MM.1S (cell line): ENCODE measurements at regions not wholly inside any gene's neighbourhood (a gene's known extent, or its start where the extent isn't known, plus 50 kb on each side); places are given as distances from the start of the nearest gene placed in this dataset.

Source experiments
- DNase-seq: peaks from one replicate; pipeline ENCODE4 v3.0.0-alpha.2; 2015
- H2AFZ ChIP-seq: fragments of 300-600 bp; sonication (generic); 2 replicates; pipeline ENCODE4 v1.6.0; 2016; ENCODE audit warnings: antibody characterized with exemption, low read length
- H3F3A ChIP-seq: fragments of 300-600 bp; sonication (generic); 2 replicates; pipeline ENCODE4 v1.6.1; 2016; ENCODE audit warnings: mild to moderate bottlenecking, antibody characterized with exemption, low read length, moderate library complexity, mixed read lengths; ENCODE audit not compliant: insufficient read depth
- H3K27ac ChIP-seq: fragments of 300-600 bp; sonication (generic); 2 replicates; pipeline ENCODE4 v1.5.1; 2016; ENCODE audit warnings: mild to moderate bottlenecking, low read length
- H3K27me3 ChIP-seq: fragments of 300-600 bp; sonication (generic); replicated peaks from 2 replicates; pipeline ENCODE4 v1.6.0; 2016; ENCODE audit warnings: low read length; ENCODE audit not compliant: insufficient read depth
- H3K36me3 ChIP-seq: fragments of 300-600 bp; sonication (generic); replicated peaks from 2 replicates; pipeline ENCODE4 v1.6.1; 2016; ENCODE audit warnings: mild to moderate bottlenecking, low read length, mixed read lengths; ENCODE audit not compliant: insufficient read depth
- H3K4me1 ChIP-seq: fragments of 300-600 bp; sonication (generic); 2 replicates; pipeline ENCODE4 v1.6.1; 2016; ENCODE audit warnings: low read length, mixed read lengths
- H3K4me2 ChIP-seq: fragments of 300-600 bp; sonication (generic); 2 replicates; pipeline ENCODE4 v1.6.0; 2016; ENCODE audit warnings: low read depth, low read length
- H3K4me3 ChIP-seq: fragments of 300-600 bp; sonication (generic); 2 replicates; pipeline ENCODE4 v1.5.1; 2016; ENCODE audit warnings: low read length, mixed read lengths
- H3K79me2 ChIP-seq: fragments of 300-600 bp; sonication (generic); 2 replicates; pipeline ENCODE4 v1.6.1; 2016; ENCODE audit warnings: mixed run types, low read length, mixed read lengths
- H3K9ac ChIP-seq: fragments of 300-600 bp; sonication (generic); 2 replicates; pipeline ENCODE4 v1.6.1; 2016; ENCODE audit warnings: low read length, mixed read lengths
- H3K9me2 ChIP-seq: fragments of 300-600 bp; sonication (generic); replicated peaks from 2 replicates; pipeline ENCODE4 v1.6.1; 2016; ENCODE audit warnings: mild to moderate bottlenecking, low read length, mixed read lengths; ENCODE audit not compliant: insufficient read depth
- H3K9me3 ChIP-seq: fragments of 300-600 bp; sonication (generic); replicated peaks from 2 replicates; pipeline ENCODE4 v1.6.1; 2016; ENCODE audit warnings: mild to moderate bottlenecking, low read length, mixed read lengths; ENCODE audit not compliant: insufficient read depth
- H4K20me1 ChIP-seq: fragments of 300-600 bp; sonication (generic); 2 replicates; pipeline ENCODE4 v1.6.1; 2016; ENCODE audit warnings: mild to moderate bottlenecking, low read length, moderate library complexity, mixed read lengths; ENCODE audit not compliant: insufficient read depth
- EZH2 ChIP-seq: fragments of 300-600 bp; sonication (generic); optimal IDR thresholded peaks from 2 replicates; pipeline ENCODE3; 2017; ENCODE audit warnings: low read depth, mild to moderate bottlenecking, antibody characterized with exemption, low read length, mixed read lengths
- EZH2phosphoT487 ChIP-seq: fragments of 300-600 bp; sonication (generic); IDR thresholded peaks from 2 replicates; pipeline ENCODE4 v1.6.1; 2018; ENCODE audit warnings: antibody characterized with exemption, low read length
- TF ChIP-seq, protein P1 (sequence below): fragments of 300-600 bp; sonication (generic); IDR thresholded peaks from 2 replicates; pipeline ENCODE4 v1.5.1; 2016; ENCODE audit warnings: antibody characterized with exemption, low read length, mixed read lengths

DNA sequence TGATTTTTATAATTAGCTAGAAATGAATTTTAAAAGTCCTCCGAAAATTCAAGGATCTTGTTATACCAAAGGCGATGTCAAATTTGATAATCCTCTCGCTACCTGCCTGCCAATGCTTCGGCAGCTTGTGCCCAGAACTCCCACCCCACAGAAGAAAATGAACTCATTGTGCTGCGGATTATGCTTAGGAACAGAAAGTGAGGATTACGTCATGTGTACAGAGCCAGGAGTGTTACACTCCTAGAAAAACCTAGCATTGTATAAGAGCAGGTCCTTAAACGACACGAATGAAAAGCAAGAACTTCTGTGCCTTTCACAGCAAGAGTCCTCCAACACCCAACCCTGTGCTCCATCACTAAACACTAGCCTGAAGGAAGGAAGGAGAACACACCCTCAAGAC is 168.3 kb downstream of the RNF152 start:
- Histone ChIP-seq H3K9me2 (no peaks in the 10 kb centered on the region), H3F3A (no peaks in the 10 kb centered on the region), H3K4me3 (no peak overlapping the region), H3K9ac (no peak overlapping the region), H2AFZ (no peak overlapping the region), H3K9me3 (no peaks in the 10 kb centered on the region), H3K27me3 (no peaks in the 10 kb centered on the region), H3K36me3 (no peaks in the 10 kb centered on the region), H3K4me1 (no peaks in the 10 kb centered on the region), H4K20me1 (no peaks in the 10 kb centered on the region), H3K4me2 (no peak overlapping the region), H3K27ac (no peak overlapping the region), H3K79me2 (no peaks in the 10 kb centered on the region)
- TF ChIP-seq EZH2 (no peak), EZH2phosphoT487 (no peak)
- TF ChIP-seq, protein P1, sequence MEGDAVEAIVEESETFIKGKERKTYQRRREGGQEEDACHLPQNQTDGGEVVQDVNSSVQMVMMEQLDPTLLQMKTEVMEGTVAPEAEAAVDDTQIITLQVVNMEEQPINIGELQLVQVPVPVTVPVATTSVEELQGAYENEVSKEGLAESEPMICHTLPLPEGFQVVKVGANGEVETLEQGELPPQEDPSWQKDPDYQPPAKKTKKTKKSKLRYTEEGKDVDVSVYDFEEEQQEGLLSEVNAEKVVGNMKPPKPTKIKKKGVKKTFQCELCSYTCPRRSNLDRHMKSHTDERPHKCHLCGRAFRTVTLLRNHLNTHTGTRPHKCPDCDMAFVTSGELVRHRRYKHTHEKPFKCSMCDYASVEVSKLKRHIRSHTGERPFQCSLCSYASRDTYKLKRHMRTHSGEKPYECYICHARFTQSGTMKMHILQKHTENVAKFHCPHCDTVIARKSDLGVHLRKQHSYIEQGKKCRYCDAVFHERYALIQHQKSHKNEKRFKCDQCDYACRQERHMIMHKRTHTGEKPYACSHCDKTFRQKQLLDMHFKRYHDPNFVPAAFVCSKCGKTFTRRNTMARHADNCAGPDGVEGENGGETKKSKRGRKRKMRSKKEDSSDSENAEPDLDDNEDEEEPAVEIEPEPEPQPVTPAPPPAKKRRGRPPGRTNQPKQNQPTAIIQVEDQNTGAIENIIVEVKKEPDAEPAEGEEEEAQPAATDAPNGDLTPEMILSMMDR: no peak
- no peak for DNase-seq

DNA sequence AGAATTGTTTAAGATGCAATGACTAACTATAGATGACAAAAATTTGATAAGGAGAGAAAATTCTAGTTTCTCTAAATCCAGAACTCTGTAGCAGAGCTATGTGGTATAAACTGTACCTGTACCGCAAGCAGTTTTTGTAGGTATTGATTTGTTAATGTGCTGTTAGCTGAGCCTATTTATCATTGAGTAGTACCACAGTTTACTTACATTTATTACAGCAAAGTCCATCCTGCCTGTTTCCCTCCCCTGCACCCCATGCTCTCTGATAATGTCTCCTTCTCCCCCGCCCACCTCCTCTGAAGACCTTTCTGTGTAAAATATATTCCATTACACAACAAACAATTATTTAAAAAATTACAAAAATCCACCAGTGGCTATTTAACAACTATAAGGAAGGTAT is 170.6 kb downstream of the RNF152 start:
- no peak overlapping the region for H3K9ac ChIP-seq
- no peak for TF ChIP-seq EZH2
- TF ChIP-seq EZH2phosphoT487: no peak
- TF ChIP-seq, protein P1: no peak

DNA sequence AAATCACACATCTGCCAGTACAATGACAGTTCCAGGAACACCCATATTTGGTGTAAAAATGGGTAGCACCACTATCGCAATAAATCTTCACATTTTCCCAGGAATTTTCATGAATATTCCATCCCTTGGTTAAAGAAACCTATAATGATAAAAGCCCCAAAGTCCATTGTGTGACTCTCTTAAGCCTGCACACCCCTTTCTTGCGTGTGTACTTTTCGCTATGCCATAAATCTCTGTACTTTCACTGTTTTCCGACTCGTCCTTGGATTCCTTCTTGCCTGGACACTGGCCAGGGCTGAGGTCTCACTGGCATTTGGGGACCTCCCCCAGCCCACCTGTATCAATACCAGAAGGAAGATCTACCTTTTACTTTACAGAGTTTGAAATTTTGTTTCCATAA is 172.3 kb downstream of the RNF152 start:
- H4K20me1 ChIP-seq: no peaks in the 10 kb centered on the region
- H3K4me3 ChIP-seq: no peak overlapping the region
- no peak overlapping the region for H3K4me2 ChIP-seq
- DNase-seq: no peak
- TF ChIP-seq, protein P1: no peak
- TF ChIP-seq EZH2phosphoT487: no peak
- TF ChIP-seq EZH2: no peak
- no peaks in the 10 kb centered on the region for H3K9me2 ChIP-seq
- no peaks in the 10 kb centered on the region for H3K36me3 ChIP-seq
- no peak overlapping the region for H3K9ac ChIP-seq
- no peak overlapping the region for H2AFZ ChIP-seq
- no peak overlapping the region for H3K27ac ChIP-seq
- no peaks in the 10 kb centered on the region for H3K9me3 ChIP-seq
- H3K27me3 ChIP-seq: no peaks in the 10 kb centered on the region
- H3K79me2 ChIP-seq: no peaks in the 10 kb centered on the region
- H3K4me1 ChIP-seq: no peaks in the 10 kb centered on the region
- no peaks in the 10 kb centered on the region for H3F3A ChIP-seq

More for the DNA sequence above, 170.6 kb downstream of the RNF152 start:
- no peaks in the 10 kb centered on the region for H4K20me1 ChIP-seq
- H3K36me3 ChIP-seq: no peaks in the 10 kb centered on the region
- H3K27me3 ChIP-seq: no peaks in the 10 kb centered on the region
- no peaks in the 10 kb centered on the region for H3F3A ChIP-seq
- H3K79me2 ChIP-seq: no peaks in the 10 kb centered on the region
- H3K4me2 ChIP-seq: no peak overlapping the region
- H3K9me3 ChIP-seq: no peaks in the 10 kb centered on the region
- H3K4me3 ChIP-seq: no peak overlapping the region
- H3K4me1 ChIP-seq: no peaks in the 10 kb centered on the region
- no peak overlapping the region for H3K27ac ChIP-seq
- no peak overlapping the region for H2AFZ ChIP-seq
- no peaks in the 10 kb centered on the region for H3K9me2 ChIP-seq
- DNase-seq: no peak
